CD14-positive monocyte (primary cell): ENCODE measurements at regions not wholly inside any gene's neighbourhood (a gene's known extent, or its start where the extent isn't known, plus 50 kb on each side); places are given as distances from the start of the nearest gene placed in this dataset.

Experiments
- DNase-seq, 3 donors: peaks; one replicate each; pipeline ENCODE4 v3.0.0-alpha.2; 2011 to 2022
- H2AFZ ChIP-seq: 2 replicates; pipeline ENCODE4 v1.6.0; 2012; ENCODE audit warnings: mild to moderate bottlenecking, low read depth, low read length, inconsistent platforms; ENCODE audit not compliant: insufficient read depth, poor library complexity, severe bottlenecking
- H3K27ac ChIP-seq, 2 donors: 1 replicate in 1 of 2; 2 replicates in 1 of 2; pipeline ENCODE4 v1.5.1; 2012 to 2013; ENCODE audit warnings: low read length in 2 of 2, control low read depth in 1 of 2, inconsistent platforms in 1 of 2, low read depth in 1 of 2, mild to moderate bottlenecking in 1 of 2
- H3K27me3 ChIP-seq, 2 donors: one replicate each; pipeline versions ENCODE4 v1.6.0 to v1.6.1; 2011 to 2013; ENCODE audit warnings: low read length in 2 of 2; ENCODE audit not compliant: control insufficient read depth in 2 of 2, insufficient read depth in 2 of 2
- H3K36me3 ChIP-seq, 2 donors: replicated peaks in 1 of 2; 1 replicate in 1 of 2; 2 replicates in 1 of 2; pipeline versions ENCODE4 v1.5.1 to v1.6.1; 2012 to 2013; ENCODE audit warnings: low read length in 2 of 2, control low read depth in 1 of 2, inconsistent platforms in 1 of 2, mild to moderate bottlenecking in 1 of 2; ENCODE audit not compliant: insufficient read depth in 2 of 2, control insufficient read depth in 1 of 2
- H3K4me1 ChIP-seq, 2 donors: 1 replicate in 1 of 2; 2 replicates in 1 of 2; pipeline versions ENCODE4 v1.5.1 to v1.6.1; 2012 to 2013; ENCODE audit warnings: low read length in 2 of 2, control low read depth in 1 of 2, inconsistent platforms in 1 of 2, mild to moderate bottlenecking in 1 of 2, moderate library complexity in 1 of 2; ENCODE audit not compliant: insufficient read depth in 2 of 2, control insufficient read depth in 1 of 2
- H3K4me2 ChIP-seq: replicated peaks from 2 replicates; pipeline ENCODE3; 2012; ENCODE audit warnings: low read length, moderate library complexity, mild to moderate bottlenecking; ENCODE audit not compliant: poor library complexity, severe bottlenecking; ENCODE audit errors: extremely low read depth
- H3K4me3 ChIP-seq, 3 experiments: fragments of 200-600 bp in 1 of 3; sonication (generic) in 1 of 3; replicated peaks in 1 of 3; 1 replicate in 2 of 3; 2 replicates in 1 of 3; pipeline ENCODE4 v1.5.1; 2011 to 2013; ENCODE audit warnings: low read length in 3 of 3, mild to moderate bottlenecking in 3 of 3, control low read depth in 2 of 3, low read depth in 2 of 3, inconsistent platforms in 1 of 3, moderate library complexity in 1 of 3
- H3K79me2 ChIP-seq: 2 replicates; pipeline ENCODE4 v1.6.0; 2012; ENCODE audit warnings: mild to moderate bottlenecking, control low read depth, inconsistent platforms, low read length, moderate library complexity; ENCODE audit not compliant: insufficient read depth
- H3K9ac ChIP-seq: 2 replicates; pipeline ENCODE4 v1.6.0; 2017; ENCODE audit warnings: low read length, mild to moderate bottlenecking; ENCODE audit not compliant: insufficient read depth, poor library complexity, severe bottlenecking
- H3K9me3 ChIP-seq, 2 donors: replicated peaks in 1 of 2; 1 replicate in 1 of 2; 2 replicates in 1 of 2; pipeline versions ENCODE4 v1.5.1 to v1.6.1; 2012 to 2013; ENCODE audit warnings: low read length in 2 of 2, control low read depth in 1 of 2; ENCODE audit not compliant: control insufficient read depth in 1 of 2, insufficient read depth in 1 of 2
- H4K20me1 ChIP-seq: 2 replicates; pipeline ENCODE4 v1.6.0; 2012; ENCODE audit warnings: mild to moderate bottlenecking, low read length, control low read depth, moderate library complexity; ENCODE audit not compliant: insufficient read depth
- H3K27ac Mint-ChIP-seq, 7 donors: one replicate each; pipeline ENCODE4 v1.8.0; 2020; ENCODE audit warnings: mild to moderate bottlenecking in 7 of 7, mixed read lengths in 7 of 7, moderate library complexity in 6 of 7, inconsistent platforms in 2 of 7
- H3K27me3 Mint-ChIP-seq, 3 donors: one replicate each; pipeline ENCODE4 v1.8.0; 2021 to 2022; ENCODE audit warnings: low read depth in 3 of 3, mild to moderate bottlenecking in 3 of 3, mixed read lengths in 3 of 3, moderate library complexity in 3 of 3, inconsistent platforms in 1 of 3
- H3K36me3 Mint-ChIP-seq, 2 donors: one replicate each; pipeline ENCODE4 v1.8.0; 2020; ENCODE audit warnings: mixed read lengths in 2 of 2, inconsistent platforms in 1 of 2, mild to moderate bottlenecking in 1 of 2
- H3K4me1 Mint-ChIP-seq: one replicate; pipeline ENCODE4 v1.8.0; 2020; ENCODE audit warnings: mild to moderate bottlenecking, mixed read lengths
- H3K4me3 Mint-ChIP-seq, 2 donors: one replicate each; pipeline ENCODE4 v1.8.0; 2020; ENCODE audit warnings: mild to moderate bottlenecking in 2 of 2, mixed read lengths in 2 of 2, moderate library complexity in 1 of 2
- H3K9me3 Mint-ChIP-seq, 7 donors: one replicate each; pipeline ENCODE4 v1.8.0; 2020 to 2022; ENCODE audit warnings: mixed read lengths in 7 of 7, mild to moderate bottlenecking in 6 of 7, moderate library complexity in 6 of 7, inconsistent platforms in 2 of 7
- CTCF ChIP-seq: fragments of 200-600 bp; IDR thresholded peaks from one replicate; pipeline ENCODE4 v1.8.0; 2022; ENCODE audit warnings: antibody characterized with exemption, mild to moderate bottlenecking
- WGBS: methylation state at CpG from one replicate; pipeline ENCODE4 v1.1.5; 2013; ENCODE audit warnings: missing lambda C conversion rate; ENCODE audit not compliant: insufficient coverage; 5-methylcytosine and 5-hydroxymethylcytosine counted together
- intact Hi-C, 2 donors: fragments of 100-400 bp; cut with micrococcal nuclease; formaldehyde crosslinking; loops; one replicate each; pipeline versions ENCODE4 v1.15.0 to v1.15.1; 2023

DNA sequence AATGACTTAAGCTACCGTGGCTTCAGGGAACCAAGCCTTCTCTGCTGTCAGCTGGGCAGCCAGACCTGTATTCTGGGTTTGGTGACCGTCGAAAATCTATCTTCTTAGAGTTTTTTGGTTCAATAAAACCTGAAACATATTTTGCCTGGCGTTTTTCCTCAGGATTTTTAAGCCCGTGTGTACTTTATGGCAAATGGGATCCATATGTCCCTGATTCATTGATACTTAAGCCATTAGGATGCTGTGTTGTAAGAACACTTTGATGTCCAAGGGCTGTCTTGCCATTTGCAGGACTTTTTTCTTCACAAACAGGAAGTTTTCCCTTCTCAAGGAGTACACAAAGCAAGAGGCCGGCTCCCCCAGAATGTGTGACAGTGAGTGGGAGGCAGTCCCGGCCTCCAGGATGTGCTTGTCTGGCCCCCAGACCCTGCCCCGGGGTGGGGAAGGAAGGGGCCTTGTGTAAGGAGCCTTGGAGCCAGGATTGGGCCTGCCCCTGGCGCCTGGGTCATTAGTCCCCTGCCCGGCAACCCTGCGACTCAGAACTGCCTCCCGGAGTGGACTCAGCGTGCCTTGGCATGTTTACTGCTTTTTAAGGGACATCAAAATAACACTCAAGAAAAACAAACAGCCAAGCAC, 83.4 kb upstream of the SMIM23 start:
- no peak for DNase-seq
- Histone ChIP-seq H3K9me3 (no peaks in the 10 kb centered on the region), H3K36me3 (no peaks in the 10 kb centered on the region), H3K4me3 (no peak overlapping the region), H3K4me2 (no peak overlapping the region), H3K4me1 (no peaks in the 10 kb centered on the region), H3K27ac (no peak overlapping the region), H3K9ac (no peak overlapping the region), H4K20me1 (no peaks in the 10 kb centered on the region), H3K79me2 (no peaks in the 10 kb centered on the region), H3K27me3 (no peaks in the 10 kb centered on the region), H2AFZ (no peak overlapping the region)
- Mint-ChIP-seq H3K4me1 (peaks cover 3% of the 10 kb centered on the region), H3K27ac (no peak overlapping the region), H3K4me3 (no peak overlapping the region), H3K27me3 (peaks cover 0 to 2% (median 1%) of the 10 kb centered on the region in 3 donors), H3K9me3 (no peaks in the 10 kb centered on the region), H3K36me3 (no peaks in the 10 kb centered on the region)
- intact Hi-C loops: no loop called here
- no peak for TF ChIP-seq CTCF
- 89% methylated on average over 11 of the region's 13 CpGs for WGBS

DNA sequence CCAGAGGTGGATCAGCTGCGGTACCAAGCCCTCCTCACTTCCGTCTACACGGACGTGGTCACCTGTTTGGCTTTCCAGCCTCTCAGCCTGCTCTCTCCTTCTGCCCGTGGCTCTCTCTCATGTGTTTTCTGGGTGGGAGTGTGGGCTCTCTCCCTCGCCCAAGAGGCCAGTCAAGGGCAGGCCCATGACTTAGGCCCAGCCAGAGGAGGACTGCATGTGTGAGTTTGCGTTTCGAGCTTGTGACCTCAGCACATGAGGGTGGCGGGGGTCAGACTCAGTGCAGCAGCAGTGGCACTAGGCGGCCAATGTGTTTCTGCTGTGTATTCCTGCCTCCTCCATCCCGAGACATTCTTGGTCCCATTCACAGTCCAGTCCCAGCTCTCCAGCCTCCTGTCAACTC, 82.5 kb upstream of the SMIM23 start:
- H3K4me2 ChIP-seq: no peak overlapping the region
- Mint-ChIP-seq H3K27ac (no peak overlapping the region), H3K9me3 (no peaks in the 10 kb centered on the region), H3K27me3 (peaks cover 0 to 2% (median 1%) of the 10 kb centered on the region in 3 donors), H3K4me1 (peaks cover 3% of the 10 kb centered on the region), H3K4me3 (no peak overlapping the region), H3K36me3 (no peaks in the 10 kb centered on the region)
- no peak overlapping the region for H2AFZ ChIP-seq
- no peaks in the 10 kb centered on the region for H3K79me2 ChIP-seq
- DNase-seq: no peak
- H3K9me3 ChIP-seq: no peaks in the 10 kb centered on the region
- no peaks in the 10 kb centered on the region for H3K4me1 ChIP-seq
- H3K36me3 ChIP-seq: no peaks in the 10 kb centered on the region
- H3K27me3 ChIP-seq: no peaks in the 10 kb centered on the region
- no peak overlapping the region for H3K4me3 ChIP-seq
- TF ChIP-seq CTCF: no peak
- intact Hi-C loops: no loop called here
- H4K20me1 ChIP-seq: no peaks in the 10 kb centered on the region
- H3K27ac ChIP-seq: no peak overlapping the region
- H3K9ac ChIP-seq: no peak overlapping the region
- 94% methylated on average over 9 of the region's 11 CpGs for WGBS
